NOMO-1 treated with DMSO at 0.1 percent for 48 hours (cell line): ENCODE measurements at regions not wholly inside any gene's neighbourhood (a gene's known extent, or its start where the extent isn't known, plus 50 kb on each side); places are given as distances from the start of the nearest gene placed in this dataset.

ENCODE experiments used
- DNase-seq: peaks from one replicate; lab custom pipeline; 2025; ENCODE audit not compliant: unreplicated experiment; lab: John Stamatoyannopoulos, UW

- peak; percentile 54 for DNase-seq
Observed at GRCh38 chr6:8219352-8219943, 117.1 kb upstream of the EEF1E1 start.

DNA sequence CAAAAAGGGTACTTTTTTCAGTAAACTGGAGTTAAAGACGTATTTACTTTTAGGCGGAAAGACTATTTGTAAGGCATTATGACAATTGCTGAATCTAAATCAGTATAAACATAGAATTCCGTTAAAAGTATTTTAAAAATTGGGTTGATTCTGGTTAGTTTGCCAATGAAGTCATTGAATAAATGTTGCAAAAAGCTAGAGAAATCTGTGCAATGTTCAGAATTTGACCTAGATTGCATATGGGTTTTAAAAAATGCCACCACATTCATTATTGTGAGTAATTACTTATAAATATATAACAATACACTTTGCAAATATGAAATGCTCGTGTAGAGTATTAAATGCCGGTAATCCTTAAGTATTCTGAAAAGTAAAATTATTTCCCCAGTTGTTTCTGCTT is 116.5 kb upstream of the EEF1E1 start:
- DNase-seq: no peak

DNA sequence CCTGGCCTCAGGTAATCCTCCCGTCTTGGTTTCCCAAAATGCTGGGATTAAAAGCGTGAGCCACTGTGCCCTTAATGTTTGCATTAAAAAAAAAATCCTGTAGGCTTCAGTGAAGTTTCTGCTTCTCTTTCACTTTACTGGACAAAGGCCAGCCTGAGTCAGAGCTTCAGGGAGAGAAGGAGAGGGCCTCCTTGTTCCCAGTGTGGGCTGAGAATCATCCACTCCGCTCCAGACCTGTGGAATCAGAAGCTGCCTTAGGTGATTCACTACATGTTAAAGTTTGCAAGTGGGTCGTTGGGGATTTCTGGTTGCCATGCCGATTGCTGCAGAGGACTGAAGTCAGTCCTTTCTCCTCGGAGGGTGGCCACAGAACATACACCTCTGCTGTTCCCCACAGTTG is 113.3 kb upstream of the EEF1E1 start:
- no peak for DNase-seq

GRCh38 chr6:8213995-8214394 is 111.6 kb upstream of the EEF1E1 start:
- no peak for DNase-seq

DNA sequence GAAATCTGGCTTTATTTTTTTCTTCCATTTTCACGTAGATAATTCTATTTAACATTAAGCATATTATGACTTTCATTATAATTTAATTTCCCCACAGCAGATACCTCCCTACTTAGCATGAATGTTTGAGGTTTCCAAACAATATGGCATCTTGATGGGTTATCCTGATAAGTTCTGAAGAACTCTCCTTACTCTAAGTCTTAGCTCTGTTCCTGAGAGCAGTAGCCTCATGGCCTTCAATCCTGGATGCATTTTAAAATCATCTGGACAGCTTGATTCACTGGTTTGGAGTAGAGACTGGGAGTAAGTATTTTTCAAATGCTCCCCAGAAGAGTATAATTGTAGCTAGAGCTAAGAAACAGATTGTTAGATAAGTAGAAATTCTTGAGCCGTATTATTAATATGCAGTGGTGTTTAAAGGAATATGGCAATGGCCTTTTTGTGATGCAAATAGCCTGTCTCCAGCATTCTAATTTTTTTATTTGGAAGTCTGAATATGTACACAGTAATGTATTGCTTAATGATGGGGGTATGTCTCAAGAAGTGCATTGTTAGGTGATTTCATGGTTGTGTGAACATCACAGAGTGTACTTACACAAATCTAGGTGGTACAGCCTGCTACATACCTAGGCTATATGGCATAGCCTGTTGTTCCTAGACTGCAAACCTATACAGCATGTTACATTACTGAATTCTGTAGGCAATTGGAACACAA is 110.5 kb upstream of the EEF1E1 start:
- no peak for DNase-seq

DNA sequence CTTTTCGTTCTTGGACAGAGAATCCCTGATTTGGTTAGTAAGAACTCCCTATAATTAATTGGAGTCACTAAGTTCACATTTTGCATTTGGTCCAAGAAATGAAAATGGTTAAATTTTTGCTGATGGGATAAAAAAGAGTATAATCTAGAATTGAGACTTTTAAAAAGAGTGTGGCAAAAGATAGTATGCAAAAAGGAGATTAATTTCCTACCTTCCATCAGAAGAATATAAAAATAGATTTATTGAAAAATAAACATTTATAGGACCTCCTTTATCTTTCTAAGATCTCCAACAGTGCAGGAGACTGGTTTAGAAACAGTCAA is 105.5 kb upstream of the EEF1E1 start:
- DNase-seq: no peak

GRCh38 chr6:8207191-8207868 is 105.0 kb upstream of the EEF1E1 start:
- no peak for DNase-seq

DNA sequence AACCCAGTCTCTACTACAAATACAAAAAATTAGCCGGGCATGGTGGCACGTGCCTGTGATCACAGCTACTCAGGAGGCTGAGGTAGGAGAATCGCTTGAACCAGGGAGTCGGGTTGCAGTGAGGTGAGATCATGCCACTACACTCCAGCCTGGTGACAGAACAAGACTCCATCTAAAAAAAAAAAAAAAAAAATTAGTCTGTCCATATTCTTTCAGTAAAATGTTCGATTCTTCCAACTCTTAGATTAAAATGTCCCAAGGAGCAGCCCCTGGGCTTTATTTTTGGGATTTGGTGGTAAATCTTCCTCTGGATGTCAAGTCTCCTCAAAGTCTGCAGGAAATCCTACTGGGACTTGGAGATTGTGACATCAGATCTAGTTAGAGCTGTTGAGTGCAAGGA is 101.0 kb upstream of the EEF1E1 start:
- DNase-seq: no peak

DNA sequence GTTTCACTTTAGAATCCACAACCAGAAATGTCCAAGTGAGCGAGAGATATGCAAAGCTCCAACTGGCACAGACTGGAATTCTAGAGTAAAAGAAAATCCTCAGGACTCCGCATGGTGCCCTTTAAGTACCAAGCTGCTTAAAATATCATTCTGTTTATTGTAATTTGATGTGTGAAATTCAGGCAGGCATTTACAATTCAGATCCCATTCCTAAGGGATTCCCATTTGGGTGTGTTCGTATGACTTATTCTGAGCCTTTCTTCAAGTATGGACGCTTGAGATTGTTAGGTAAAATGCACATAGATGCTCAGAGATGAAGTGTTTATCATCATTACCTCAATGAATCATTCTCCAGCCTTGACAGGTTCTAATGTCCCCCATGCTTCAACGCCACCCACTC is 99.3 kb upstream of the EEF1E1 start:
- DNase-seq: no peak

- no peak for DNase-seq
Observed at GRCh38 chr6:8200255-8200654, 97.9 kb upstream of the EEF1E1 start.

DNA sequence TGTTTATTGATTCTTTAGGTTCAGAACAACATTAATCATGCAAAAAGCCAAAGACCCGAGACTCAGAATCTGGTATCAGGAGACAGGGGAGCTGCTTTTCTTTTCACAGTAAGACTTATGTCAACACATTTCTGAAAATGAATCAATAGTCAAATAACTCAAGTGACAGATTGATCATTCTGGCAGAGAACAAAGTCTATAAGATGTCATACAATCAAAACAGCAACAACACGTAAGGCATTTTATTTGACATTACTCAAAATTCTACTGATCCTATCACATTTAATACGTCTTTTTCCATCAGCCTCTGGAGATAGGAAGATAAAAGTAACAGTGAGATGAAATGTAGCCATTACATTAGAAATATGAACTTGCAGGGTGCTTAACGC is 93.4 kb upstream of the EEF1E1 start:
- DNase-seq: no peak

DNA sequence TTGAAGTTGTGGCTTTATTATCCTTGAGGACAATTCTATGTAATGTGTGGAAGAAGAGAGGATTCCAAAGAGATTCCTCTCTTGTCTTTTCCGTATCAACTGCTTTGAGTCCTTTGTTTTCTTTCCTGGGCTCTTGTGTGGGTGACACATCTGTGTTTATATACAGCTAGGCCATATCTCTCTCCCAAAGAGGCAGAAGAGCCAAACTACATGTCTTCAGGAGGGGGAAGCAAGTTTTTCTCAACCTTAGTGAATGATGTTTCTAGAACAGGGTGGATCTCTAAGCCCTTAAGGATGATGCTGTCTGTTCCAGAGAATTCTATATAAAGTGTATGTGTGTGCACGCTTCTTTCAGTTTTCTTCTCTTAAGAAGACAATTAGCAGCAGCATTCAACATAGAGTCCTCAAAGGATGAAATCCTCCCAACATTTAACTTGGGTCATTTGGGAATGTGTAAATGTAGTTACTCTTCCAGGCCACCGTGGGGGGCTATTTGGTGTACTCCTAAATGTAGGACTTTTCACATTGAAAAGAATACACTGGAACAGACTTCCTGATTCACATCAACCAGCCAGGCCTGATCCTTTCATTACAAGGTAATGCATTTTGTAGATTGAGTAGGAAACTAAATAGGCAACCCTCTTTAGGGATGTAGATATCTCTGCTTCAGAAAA is 92.8 kb upstream of the EEF1E1 start:
- no peak for DNase-seq

GRCh38 chr6:8194490-8194889 is 92.1 kb upstream of the EEF1E1 start:
- DNase-seq: no peak

DNA sequence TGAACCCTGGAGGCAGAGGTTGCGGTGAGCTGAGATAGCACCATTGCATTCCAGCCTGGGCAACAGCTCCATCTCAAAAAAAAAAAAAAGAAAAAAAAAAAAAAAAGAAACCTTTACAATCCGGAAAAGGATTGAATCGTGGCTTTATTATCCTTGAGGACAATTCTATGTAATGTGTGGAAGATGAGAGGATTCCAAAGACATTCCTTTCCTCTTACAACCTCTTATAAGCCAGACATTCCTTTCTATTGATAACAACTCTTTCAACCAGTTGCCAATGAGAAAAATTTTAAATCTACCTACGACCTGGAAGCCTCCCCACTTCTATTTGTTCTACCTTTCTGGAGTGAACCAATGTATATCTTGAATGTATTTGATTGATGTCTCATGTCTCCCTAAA is 91.2 kb upstream of the EEF1E1 start:
- DNase-seq: no peak

DNA sequence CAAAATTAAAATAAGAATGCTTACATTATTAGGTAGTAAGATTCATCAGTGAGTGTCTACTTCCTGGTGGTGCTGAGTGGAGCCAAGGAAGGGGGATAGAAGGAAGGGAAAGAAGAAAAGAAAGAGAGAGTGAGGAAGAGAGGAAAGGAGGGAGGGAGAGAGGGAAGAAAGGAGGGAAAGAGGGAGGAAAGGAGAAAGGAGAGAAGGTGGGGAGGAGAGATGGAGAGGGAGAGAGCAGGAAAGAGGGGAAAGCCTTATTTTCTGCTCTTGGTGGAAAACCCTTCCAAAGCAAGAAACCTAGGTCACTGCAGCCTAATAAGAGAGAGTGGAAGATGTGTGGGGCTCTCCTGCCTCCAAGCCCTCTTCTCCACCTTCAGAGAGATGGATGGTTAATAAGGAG is 90.2 kb upstream of the EEF1E1 start:
- DNase-seq: no peak

- no peak for DNase-seq
Observed at GRCh38 chr6:8192067-8192466, 89.7 kb upstream of the EEF1E1 start.

- no peak for DNase-seq
Observed at GRCh38 chr6:8191629-8192028, 89.3 kb upstream of the EEF1E1 start.

DNA sequence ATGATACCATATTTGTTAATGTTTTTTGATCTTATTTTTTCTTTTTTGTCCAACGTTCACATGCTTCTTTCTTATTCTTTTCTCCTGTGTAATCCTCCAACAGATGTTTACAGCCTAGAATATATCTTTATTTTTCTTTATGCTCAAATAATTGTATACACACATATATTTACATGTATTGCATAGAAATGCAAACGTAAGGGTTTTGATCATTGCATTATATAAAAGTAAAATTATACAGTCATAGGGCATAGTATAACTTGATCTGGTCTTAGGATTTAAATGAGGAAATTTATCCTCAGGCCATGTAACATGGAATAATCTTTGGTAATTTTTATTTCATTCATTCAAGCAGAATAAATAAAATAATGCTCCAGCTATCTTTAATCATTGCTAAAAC is 84.9 kb upstream of the EEF1E1 start:
- DNase-seq: no peak

GRCh38 chr6:8182902-8183665 is 80.7 kb upstream of the EEF1E1 start:
- no peak for DNase-seq

DNA sequence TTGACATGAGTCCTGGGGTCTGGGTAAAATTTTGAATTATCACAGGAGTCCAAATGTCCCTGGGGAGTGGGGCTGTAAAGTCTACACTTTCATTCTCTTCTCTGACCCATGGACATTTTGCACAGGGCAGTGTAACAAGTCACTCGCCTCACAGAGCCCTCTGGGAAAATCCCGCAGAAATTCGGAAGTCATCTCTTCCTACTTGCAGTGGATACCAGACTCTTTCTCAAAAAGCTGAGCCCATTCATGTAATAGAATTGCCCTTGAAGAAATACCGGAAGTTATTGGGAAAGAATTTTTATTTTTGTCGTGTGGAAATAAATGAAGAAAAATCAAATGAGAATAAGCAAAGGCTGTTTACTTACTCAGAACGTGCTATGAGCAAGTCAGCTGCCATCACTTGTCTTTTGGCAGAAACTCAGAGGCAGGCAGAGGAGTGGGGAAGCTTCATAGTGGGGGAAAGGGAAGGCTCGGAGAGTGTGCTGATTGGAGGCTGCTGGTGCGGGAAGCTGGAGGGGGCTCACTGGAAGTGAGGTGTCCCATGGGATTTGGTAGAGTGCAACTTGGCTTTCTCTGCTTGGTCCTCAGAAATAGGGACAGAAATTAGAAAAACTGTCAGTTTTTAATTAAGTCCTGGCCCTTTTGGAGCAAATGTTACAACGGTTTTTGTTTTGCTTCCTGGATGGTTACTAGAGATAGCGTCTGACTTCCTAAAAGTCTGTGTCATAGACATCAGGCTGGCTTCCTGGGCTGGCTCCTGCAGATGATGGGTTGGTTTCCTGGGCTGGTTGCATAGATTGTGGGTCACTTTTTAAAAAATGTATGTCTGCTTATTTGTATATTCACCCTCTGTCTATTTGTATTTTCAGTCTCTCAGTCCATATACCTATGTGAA is 79.8 kb upstream of the EEF1E1 start:
- DNase-seq: no peak
